K562 (cell line): ENCODE measurements at regions not wholly inside any gene's neighbourhood (a gene's known extent, or its start where the extent isn't known, plus 50 kb on each side); places are given as distances from the start of the nearest gene placed in this dataset.

Source experiments
- ATAC-seq: fragments of 200-7000 bp; cut with Tn5 transposase; 3 replicates; pipeline ENCODE4 v1.9.1; 2020; ENCODE audit warnings: moderate library complexity
- BruUV-seq: library from RNA; stranded (reverse); fragments of 400-500 nt; replicated peaks from 2 replicates; lab custom pipeline; 2021; lab: Mats Ljungman, UMichigan
- CTCF ChIA-PET: fragments of 300-600 bp; formaldehyde crosslinking; extraction: SDS; loops from one replicate; lab custom pipeline; 2021; ENCODE audit warnings: low intra/inter-chr PET ratio; lab: Yijun Ruan, JAX
- POLR2A ChIA-PET: fragments of 300-600, 350-650 bp; sonication (Branson Sonifier 250); formaldehyde crosslinking; extraction: SDS; loops from one replicate; lab custom pipeline; 2021; ENCODE audit warnings: antibody characterized with exemption, inconsistent platforms; lab: Yijun Ruan, JAX
- DNase-seq, 4 experiments: peaks; one replicate each; pipeline versions ENCODE4 v3.0.0 to v3.0.0-alpha.2; 2011 to 2018; ENCODE audit warnings: low spot score in 3 of 4, mixed read lengths in 3 of 4; ENCODE audit errors: extremely low read depth in 1 of 4
- FAIRE-seq: peaks from 2 replicates; lab custom pipeline; 2011; peaks lifted over from hg19 to GRCh38; lab: Jason Lieb, UNC
- H2AFZ ChIP-seq: 2 replicates; pipeline ENCODE4 v1.6.0; 2011; ENCODE audit warnings: low read depth, low read length, control low read depth, inconsistent platforms
- H3K27ac ChIP-seq: fragments of 200-600 bp; 3 replicates; pipeline ENCODE4 v1.8.0; 2011; ENCODE audit warnings: low read depth, mild to moderate bottlenecking, control low read depth, inconsistent platforms, low read length, moderate library complexity, mixed read lengths; ENCODE audit errors: extremely low read depth
- H3K27me3 ChIP-seq, 2 experiments: fragments of 300-600 bp in 1 of 2; 2 replicates in 1 of 2; 3 replicates in 1 of 2; pipeline versions ENCODE4 v1.6.0 to v1.8.0; 2011; ENCODE audit warnings: inconsistent platforms in 2 of 2, low read length in 2 of 2, mild to moderate bottlenecking in 1 of 2, mixed read lengths in 1 of 2, moderate library complexity in 1 of 2; ENCODE audit not compliant: control insufficient read depth in 2 of 2, insufficient read depth in 2 of 2
- H3K36me3 ChIP-seq: fragments of 300-600 bp; 3 replicates; pipeline ENCODE4 v1.8.0; 2011; ENCODE audit warnings: mild to moderate bottlenecking, low read length, inconsistent platforms; ENCODE audit not compliant: control insufficient read depth, insufficient read depth
- H3K4me1 ChIP-seq, 2 experiments: fragments of 200-600 bp in 1 of 2; replicated peaks in 1 of 2; 2 replicates in 1 of 2; 3 replicates in 1 of 2; pipeline versions ENCODE4 v1.5.1 to v1.8.0; 2011; ENCODE audit warnings: inconsistent platforms in 2 of 2, low read length in 2 of 2, mild to moderate bottlenecking in 1 of 2, mixed read lengths in 1 of 2, moderate library complexity in 1 of 2; ENCODE audit not compliant: control insufficient read depth in 2 of 2, insufficient read depth in 2 of 2
- H3K4me2 ChIP-seq: 2 replicates; pipeline ENCODE4 v1.6.1; 2011; ENCODE audit warnings: low read length, control low read depth, inconsistent platforms, mixed read lengths; ENCODE audit not compliant: insufficient read depth
- H3K4me3 ChIP-seq: fragments of 200-600 bp; sonication (generic), shearing (Covaris generic); 2 replicates; pipeline ENCODE4 v1.5.1; 2016; ENCODE audit warnings: control low read depth, inconsistent platforms
- H3K79me2 ChIP-seq: fragments of 200-600 bp; 3 replicates; pipeline ENCODE4 v1.8.0; 2011; ENCODE audit warnings: low read length, inconsistent platforms; ENCODE audit not compliant: control insufficient read depth, insufficient read depth
- H3K9ac ChIP-seq, 2 experiments: 2 replicates each; pipeline versions ENCODE4 v1.6.0 to v1.6.1; 2011; ENCODE audit warnings: low read depth in 2 of 2, low read length in 2 of 2, control low read depth in 1 of 2, inconsistent platforms in 1 of 2, mild to moderate bottlenecking in 1 of 2, mixed read lengths in 1 of 2; ENCODE audit not compliant: insufficient read depth in 1 of 2
- H3K9me1 ChIP-seq: one replicate; pipeline ENCODE4 v1.6.0; 2011; ENCODE audit warnings: inconsistent platforms, mild to moderate bottlenecking, low read length, moderate library complexity; ENCODE audit not compliant: control insufficient read depth, insufficient read depth
- H3K9me3 ChIP-seq: replicated peaks from 2 replicates; pipeline ENCODE4 v1.5.1; 2011; ENCODE audit warnings: low read depth, low read length, inconsistent platforms; ENCODE audit not compliant: control insufficient read depth, insufficient read depth
- H4K20me1 ChIP-seq: replicated peaks from 2 replicates; pipeline ENCODE4 v1.6.1; 2011; ENCODE audit warnings: low read length, inconsistent platforms, mixed read lengths; ENCODE audit not compliant: control insufficient read depth, insufficient read depth
- ARID3A ChIP-seq: IDR thresholded peaks from 2 replicates; pipeline ENCODE4 v1.6.1; 2012; ENCODE audit warnings: low read depth, low read length, improper control_type of control experiment, borderline replicate concordance
- BRF2 ChIP-seq: IDR thresholded peaks from 3 replicates; pipeline ENCODE4 v1.6.1; 2011; ENCODE audit warnings: borderline replicate concordance, mild to moderate bottlenecking; ENCODE audit not compliant: insufficient read length, insufficient read depth
- ETS2 ChIP-seq: IDR thresholded peaks from 2 replicates; pipeline ENCODE4 v1.6.1; 2016; ENCODE audit warnings: borderline replicate concordance, missing genetic modification characterization, mild to moderate bottlenecking, moderate library complexity, missing compliant biosample characterization; ENCODE audit not compliant: poor library complexity, severe bottlenecking
- ETV5 ChIP-seq: sonication (generic); formaldehyde crosslinking; IDR thresholded peaks from 2 replicates; pipeline ENCODE4 v1.4.0; 2020; ENCODE audit warnings: low read depth, mild to moderate bottlenecking, missing genetic modification reagents
- GATAD2B ChIP-seq: fragments of 450-650 bp; IDR thresholded peaks from 2 replicates; pipeline ENCODE4 v1.6.1; 2017; ENCODE audit warnings: mild to moderate bottlenecking, borderline replicate concordance
- GTF2E2 ChIP-seq: fragments of 200-800 bp; sonication (Bioruptor generic); IDR thresholded peaks from 2 replicates; pipeline ENCODE4 v1.6.1; 2016; ENCODE audit warnings: missing genetic modification characterization, missing compliant biosample characterization
- HDAC1 ChIP-seq, 2 experiments: fragments of 450-650 bp; IDR thresholded peaks; 2 replicates each; pipeline ENCODE4 v1.6.1; 2016 to 2017; ENCODE audit warnings: inconsistent platforms in 1 of 2, mild to moderate bottlenecking in 1 of 2, moderate library complexity in 1 of 2
- HNRNPUL1 ChIP-seq: fragments of 200-400 bp; formaldehyde crosslinking; IDR thresholded peaks from 2 replicates; pipeline ENCODE4 v1.6.1; 2017; ENCODE audit warnings: low read length
- NCOA2 ChIP-seq, 2 experiments: fragments of 450-650 bp; IDR thresholded peaks; 2 replicates each; pipeline ENCODE4 v1.6.1; 2018; ENCODE audit warnings: mild to moderate bottlenecking in 2 of 2, moderate library complexity in 1 of 2; ENCODE audit not compliant: partially characterized antibody in 2 of 2
- NFIC ChIP-seq: fragments of 450-650 bp; IDR thresholded peaks from 2 replicates; pipeline ENCODE4 v1.6.1; 2017; ENCODE audit warnings: mild to moderate bottlenecking, inconsistent platforms
- NR3C1 ChIP-seq: sonication (generic); formaldehyde crosslinking; IDR thresholded peaks from 2 replicates; pipeline ENCODE4 v1.8.1; 2022; ENCODE audit warnings: missing genetic modification reagents
- POLR2AphosphoS2 ChIP-seq: IDR thresholded peaks from 2 replicates; pipeline ENCODE4 v1.6.1; 2012; ENCODE audit warnings: low read length, improper control_type of control experiment
- RUNX1 ChIP-seq: sonication (generic); IDR thresholded peaks from 2 replicates; pipeline ENCODE4 v1.6.1; 2016; ENCODE audit warnings: antibody characterized with exemption, low read depth
- SETDB1 ChIP-seq: IDR thresholded peaks from one replicate; pipeline ENCODE4 v1.6.1; 2012; ENCODE audit warnings: low read length, control low read depth, inconsistent platforms
- STAG1 ChIP-seq: sonication (generic); formaldehyde crosslinking; IDR thresholded peaks from 2 replicates; pipeline ENCODE4 v1.5.0; 2020; ENCODE audit warnings: missing genetic modification reagents, borderline replicate concordance
- TARDBP ChIP-seq: fragments of 450-650 bp; IDR thresholded peaks from 2 replicates; pipeline ENCODE4 v1.6.1; 2016
- ZNF436 ChIP-seq: fragments of 250-450, 450-650 bp; sonication (Bioruptor Pico); formaldehyde crosslinking; IDR thresholded peaks from 2 replicates; pipeline ENCODE4 v1.7.0; 2020; ENCODE audit warnings: mild to moderate bottlenecking
- ZNF644 ChIP-seq: fragments of 200-800 bp; sonication (Bioruptor generic); IDR thresholded peaks from 2 replicates; pipeline ENCODE4 v1.6.1; 2016; ENCODE audit warnings: low read depth, missing genetic modification characterization, missing compliant biosample characterization
- WGBS: fragments of 100-300 bp; shearing (Covaris generic); methylation state at CpG from one replicate; pipeline ENCODE4 v1.1.6; 2016; ENCODE audit warnings: low coverage, mixed read lengths; ENCODE audit not compliant: insufficient coverage; ENCODE audit errors: missing lambda C conversion rate; 5-methylcytosine and 5-hydroxymethylcytosine counted together
- in situ Hi-C: fragments of 300-500 bp; cut with MboI; formaldehyde crosslinking; loops from 4 replicates; pipeline ENCODE4 v1.15.0; 2018; ENCODE audit warnings: inconsistent platforms, mixed read lengths
- intact Hi-C: fragments of 100-400 bp; cut with micrococcal nuclease; formaldehyde crosslinking; loops from 2 replicates; pipeline ENCODE4 v1.14.2; 2022
- TF ChIP-seq, protein P1 (sequence below): fragments of 250-450 bp; sonication (Bioruptor Pico); IDR thresholded peaks from 2 replicates; pipeline ENCODE4 v1.4.0; 2020; ENCODE audit warnings: mild to moderate bottlenecking, moderate library complexity

- H3K9me1 ChIP-seq = no peaks in the 10 kb centered on the region
- H3K27ac ChIP-seq = no peak overlapping the region
- H3K79me2 ChIP-seq = no peaks in the 10 kb centered on the region
- no TSS peak for BruUV-seq
- intact Hi-C loops (no loop called here), in situ Hi-C loops (no loop called here)
- no peaks in the 10 kb centered on the region for H3K9me3 ChIP-seq
- DNase-seq (no peak), FAIRE-seq (no peak), ATAC-seq (no peak)
- no peaks in the 10 kb centered on the region for H3K4me1 ChIP-seq
- ChIA-PET CTCF (no interaction called here), POLR2A (no interaction called here)
- no peaks in the 10 kb centered on the region; a peak in 1 of 5 replicates for H3K27me3 ChIP-seq
- H3K4me3 ChIP-seq = no peak overlapping the region
- no peaks in the 10 kb centered on the region for H4K20me1 ChIP-seq
- no peak overlapping the region for H2AFZ ChIP-seq
- no peak overlapping the region for H3K4me2 ChIP-seq
- WGBS = 0% methylated on average over 1 of the region's 1 CpG
- H3K36me3 ChIP-seq = no peaks in the 10 kb centered on the region
- no peak overlapping the region for H3K9ac ChIP-seq
- TF ChIP-seq GTF2E2 (tag) (no peak), NFIC (no peak), ETS2 (tag) (no peak), HNRNPUL1 (no peak), ARID3A (no peak), ETV5 (CRISPR knock-in tag) (no peak), GATAD2B (no peak), TARDBP (no peak), NR3C1 (CRISPR knock-in tag) (no peak), RUNX1 (no peak), SETDB1 (no peak), HDAC1 (IDR thresholded peaks at IDR 0.05) (no peak), NCOA2 (IDR thresholded peaks at IDR 0.05; ENCODE audit: partially characterized antibody in 2 of 2) (no peak), POLR2AphosphoS2 (no peak), ZNF644 (no peak), STAG1 (CRISPR knock-in tag) (no peak), BRF2 (no peak), ZNF436 (no peak)
- TF ChIP-seq, protein P1, sequence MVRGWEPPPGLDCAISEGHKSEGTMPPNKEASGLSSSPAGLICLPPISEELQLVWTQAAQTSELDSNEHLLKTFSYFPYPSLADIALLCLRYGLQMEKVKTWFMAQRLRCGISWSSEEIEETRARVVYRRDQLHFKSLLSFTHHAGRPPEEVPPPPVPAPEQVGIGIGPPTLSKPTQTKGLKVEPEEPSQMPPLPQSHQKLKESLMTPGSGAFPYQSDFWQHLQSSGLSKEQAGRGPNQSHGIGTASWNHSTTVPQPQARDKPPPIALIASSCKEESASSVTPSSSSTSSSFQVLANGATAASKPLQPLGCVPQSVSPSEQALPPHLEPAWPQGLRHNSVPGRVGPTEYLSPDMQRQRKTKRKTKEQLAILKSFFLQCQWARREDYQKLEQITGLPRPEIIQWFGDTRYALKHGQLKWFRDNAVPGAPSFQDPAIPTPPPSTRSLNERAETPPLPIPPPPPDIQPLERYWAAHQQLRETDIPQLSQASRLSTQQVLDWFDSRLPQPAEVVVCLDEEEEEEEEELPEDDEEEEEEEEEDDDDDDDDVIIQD (CRISPR knock-in tag) = no peak
Measured at GRCh38 chr6:105504706-105505105, 101.8 kb upstream of the PREP start.
